K562 (cell line): ENCODE measurements at regions not wholly inside any gene's neighbourhood (a gene's known extent, or its start where the extent isn't known, plus 50 kb on each side); places are given as distances from the start of the nearest gene placed in this dataset.

Source experiments
- CBX8 ChIP-seq: fragments of 200-600 bp; sonication (generic); IDR thresholded peaks from 2 replicates; pipeline ENCODE4 v1.6.1; 2012; ENCODE audit warnings: borderline replicate concordance, mixed run types, low read depth, mild to moderate bottlenecking, moderate library complexity, mixed read lengths, low read length, control low read depth, inconsistent platforms; ENCODE audit not compliant: poor library complexity, severe bottlenecking; ENCODE audit errors: extremely low read depth
- SMAD1 ChIP-seq: fragments of 150-350 bp; IDR thresholded peaks from 2 replicates; pipeline ENCODE4 v1.6.1; 2014; ENCODE audit warnings: low read length, low read depth; ENCODE audit not compliant: partially characterized antibody
- TF ChIP-seq, protein P1 (sequence below): fragments of 450-650 bp; conservative IDR thresholded peaks from 2 replicates; pipeline ENCODE4 v1.6.1; 2016; ENCODE audit warnings: missing genetic modification characterization, low read depth, mild to moderate bottlenecking, missing compliant biosample characterization, moderate library complexity
- TF ChIP-seq, protein P2 (sequence below): sonication (generic); formaldehyde crosslinking; IDR thresholded peaks from 2 replicates; pipeline ENCODE4 v1.9.0; 2022; ENCODE audit warnings: mild to moderate bottlenecking, missing genetic modification reagents
- TF ChIP-seq, protein P3 (sequence below), 2 experiments: fragments of 450-650 bp; formaldehyde crosslinking in 1 of 2; IDR thresholded peaks; 2 replicates each; pipeline versions ENCODE4 v1.4.0 to v1.6.1; 2014 to 2020; ENCODE audit warnings: mild to moderate bottlenecking in 2 of 2, borderline replicate concordance in 1 of 2, low read depth in 1 of 2

DNA sequence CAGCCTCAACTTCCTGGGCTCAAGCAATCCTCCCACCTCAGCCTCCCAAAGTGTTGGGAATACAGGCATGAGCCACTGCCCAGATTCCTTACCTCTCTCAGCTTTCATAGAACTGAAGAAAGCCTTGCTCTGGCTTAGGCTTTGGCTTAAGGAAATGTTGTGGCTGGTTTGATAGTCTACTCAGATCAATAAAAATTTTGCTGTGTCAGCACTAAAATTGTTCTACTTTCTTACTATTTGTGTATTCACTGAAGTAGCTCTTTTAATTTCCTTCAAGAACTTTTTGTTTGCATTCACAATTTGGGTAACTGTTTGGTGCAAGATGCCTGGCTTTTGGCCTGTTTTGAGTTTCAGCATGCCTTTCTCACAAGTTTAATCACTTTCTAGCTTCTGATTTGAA is 634.0 kb upstream of the FSHR start:
- TF ChIP-seq, protein P1, sequence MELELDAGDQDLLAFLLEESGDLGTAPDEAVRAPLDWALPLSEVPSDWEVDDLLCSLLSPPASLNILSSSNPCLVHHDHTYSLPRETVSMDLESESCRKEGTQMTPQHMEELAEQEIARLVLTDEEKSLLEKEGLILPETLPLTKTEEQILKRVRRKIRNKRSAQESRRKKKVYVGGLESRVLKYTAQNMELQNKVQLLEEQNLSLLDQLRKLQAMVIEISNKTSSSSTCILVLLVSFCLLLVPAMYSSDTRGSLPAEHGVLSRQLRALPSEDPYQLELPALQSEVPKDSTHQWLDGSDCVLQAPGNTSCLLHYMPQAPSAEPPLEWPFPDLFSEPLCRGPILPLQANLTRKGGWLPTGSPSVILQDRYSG (tag): no peak
- TF ChIP-seq, protein P2, sequence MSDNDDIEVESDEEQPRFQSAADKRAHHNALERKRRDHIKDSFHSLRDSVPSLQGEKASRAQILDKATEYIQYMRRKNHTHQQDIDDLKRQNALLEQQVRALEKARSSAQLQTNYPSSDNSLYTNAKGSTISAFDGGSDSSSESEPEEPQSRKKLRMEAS: no peak
- TF ChIP-seq, protein P3, sequence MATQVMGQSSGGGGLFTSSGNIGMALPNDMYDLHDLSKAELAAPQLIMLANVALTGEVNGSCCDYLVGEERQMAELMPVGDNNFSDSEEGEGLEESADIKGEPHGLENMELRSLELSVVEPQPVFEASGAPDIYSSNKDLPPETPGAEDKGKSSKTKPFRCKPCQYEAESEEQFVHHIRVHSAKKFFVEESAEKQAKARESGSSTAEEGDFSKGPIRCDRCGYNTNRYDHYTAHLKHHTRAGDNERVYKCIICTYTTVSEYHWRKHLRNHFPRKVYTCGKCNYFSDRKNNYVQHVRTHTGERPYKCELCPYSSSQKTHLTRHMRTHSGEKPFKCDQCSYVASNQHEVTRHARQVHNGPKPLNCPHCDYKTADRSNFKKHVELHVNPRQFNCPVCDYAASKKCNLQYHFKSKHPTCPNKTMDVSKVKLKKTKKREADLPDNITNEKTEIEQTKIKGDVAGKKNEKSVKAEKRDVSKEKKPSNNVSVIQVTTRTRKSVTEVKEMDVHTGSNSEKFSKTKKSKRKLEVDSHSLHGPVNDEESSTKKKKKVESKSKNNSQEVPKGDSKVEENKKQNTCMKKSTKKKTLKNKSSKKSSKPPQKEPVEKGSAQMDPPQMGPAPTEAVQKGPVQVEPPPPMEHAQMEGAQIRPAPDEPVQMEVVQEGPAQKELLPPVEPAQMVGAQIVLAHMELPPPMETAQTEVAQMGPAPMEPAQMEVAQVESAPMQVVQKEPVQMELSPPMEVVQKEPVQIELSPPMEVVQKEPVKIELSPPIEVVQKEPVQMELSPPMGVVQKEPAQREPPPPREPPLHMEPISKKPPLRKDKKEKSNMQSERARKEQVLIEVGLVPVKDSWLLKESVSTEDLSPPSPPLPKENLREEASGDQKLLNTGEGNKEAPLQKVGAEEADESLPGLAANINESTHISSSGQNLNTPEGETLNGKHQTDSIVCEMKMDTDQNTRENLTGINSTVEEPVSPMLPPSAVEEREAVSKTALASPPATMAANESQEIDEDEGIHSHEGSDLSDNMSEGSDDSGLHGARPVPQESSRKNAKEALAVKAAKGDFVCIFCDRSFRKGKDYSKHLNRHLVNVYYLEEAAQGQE (IDR thresholded peaks at IDR 0.05; ENCODE audit: borderline replicate concordance): no peak
- TF ChIP-seq, protein P3 (CRISPR knock-in tag; IDR thresholded peaks at IDR 0.05; ENCODE audit: low read depth): no peak
- TF ChIP-seq CBX8 (no peak), SMAD1 (no peak)
